Stomach (tissue), 8 donors: ENCODE measurements at regions not wholly inside any gene's neighbourhood (a gene's known extent, or its start where the extent isn't known, plus 50 kb on each side); places are given as distances from the start of the nearest gene placed in this dataset.

Source experiments
- DNase-seq, 2 donors: peaks; one replicate each; pipeline versions ENCODE4 v3.0.0 to v3.0.0-alpha.2; 2013 to 2019
- H3K27ac ChIP-seq, 5 donors: fragments of 200-600 bp in 4 of 5; sonication (generic) in 4 of 5; one replicate each; pipeline ENCODE4 v1.5.1; 2013 to 2019; ENCODE audit warnings: mild to moderate bottlenecking in 1 of 5, moderate library complexity in 1 of 5
- H3K27me3 ChIP-seq, 3 donors: fragments of 200-600 bp; sonication (generic); one replicate each; pipeline ENCODE4 v1.5.1; 2017 to 2019; ENCODE audit warnings: mixed run types in 1 of 3
- H3K36me3 ChIP-seq, 4 donors: fragments of 200-600 bp; sonication (generic); 1 replicate in 3 of 4; 2 replicates in 1 of 4; pipeline ENCODE4 v1.5.1; 2016 to 2019
- H3K4me1 ChIP-seq, 4 donors: fragments of 200-600 bp; sonication (generic); one replicate each; pipeline ENCODE4 v1.5.1; 2016 to 2019
- H3K4me3 ChIP-seq, 4 donors: fragments of 200-600 bp; sonication (generic) in 3 of 4; one replicate each; pipeline ENCODE4 v1.5.1; 2016 to 2019; ENCODE audit warnings: mild to moderate bottlenecking in 1 of 4
- H3K9me3 ChIP-seq, 4 donors: fragments of 200-600 bp; sonication (generic); one replicate each; pipeline ENCODE4 v1.5.1; 2016 to 2019
- CTCF ChIP-seq, 7 experiments: fragments of 450-650 bp in 4 of 7; fragments of 200-600 bp in 3 of 7; sonication (generic) in 3 of 7; IDR thresholded peaks; one replicate each; pipeline ENCODE4 v1.5.1; 2016 to 2019; ENCODE audit warnings: antibody characterized with exemption in 7 of 7, control low read depth in 2 of 7, mild to moderate bottlenecking in 1 of 7
- EP300 ChIP-seq: sonication (generic); formaldehyde crosslinking; IDR thresholded peaks from one replicate; pipeline ENCODE4 v1.6.1; 2017; ENCODE audit warnings: antibody characterized with exemption
- POLR2A ChIP-seq, 4 donors: fragments of 450-650 bp; IDR thresholded peaks; one replicate each; pipeline ENCODE4 v1.6.1; 2016; ENCODE audit warnings: antibody characterized with exemption in 4 of 4, control low read depth in 2 of 4, mild to moderate bottlenecking in 1 of 4, moderate library complexity in 1 of 4
- POLR2AphosphoS5 ChIP-seq, 3 donors: sonication (generic); formaldehyde crosslinking; IDR thresholded peaks; one replicate each; pipeline ENCODE4 v1.6.1; 2016; ENCODE audit warnings: antibody characterized with exemption in 3 of 3
- WGBS, 5 donors: extraction: QIAGEN DNeasy Blood & Tissue Kit in 3 of 5; methylation state at CpG; one replicate each; pipeline versions ENCODE4 v1.1.5 to v1.1.7; 2013 to 2018; 5-methylcytosine and 5-hydroxymethylcytosine counted together
- intact Hi-C: fragments of 100-400 bp; cut with DNase I; formaldehyde crosslinking; loops from one replicate; pipeline ENCODE4 v1.15.1; 2023; ENCODE audit warnings: low total_unique reads
- donor health status: healthy with polysubstance abuse.
- donor health status: Bipolar disorder and iron deficiency.
- donor health status: healthy.

- intact Hi-C loops, result no loop called here
- Histone ChIP-seq H3K27ac (peak overlapping the region in 3 of 5 donors; percentile 37 to 77 (median 58)), H3K36me3 (no peaks in the 10 kb centered on the region), H3K27me3 (no peaks in the 10 kb centered on the region), H3K9me3 (no peaks in the 10 kb centered on the region), H3K4me3 (no peak overlapping the region), H3K4me1 (peaks cover 5 to 36% (median 22%) of the 10 kb centered on the region in 4 donors)
- 56 to 80% (median 72%) methylated on average over 6 of the region's 6 CpGs for WGBS, 5 donors
- TF ChIP-seq POLR2AphosphoS5 (IDR thresholded peaks at IDR 0.05) (no peak), POLR2A (IDR thresholded peaks at IDR 0.05) (no peak), CTCF (IDR thresholded peaks at IDR 0.05) (no peak), EP300 (no peak)
- DNase-seq, result peak in 1 of 2 donors; percentile 55
Measured at GRCh38 chr14:50037852-50038251, 78.5 kb downstream of the VCPKMT start.

- intact Hi-C loops, result no loop called here
- H3K4me3 ChIP-seq, result no peak overlapping the region
Measured at GRCh38 chr14:50038398-50039119, 77.8 kb downstream of the VCPKMT start.

DNA sequence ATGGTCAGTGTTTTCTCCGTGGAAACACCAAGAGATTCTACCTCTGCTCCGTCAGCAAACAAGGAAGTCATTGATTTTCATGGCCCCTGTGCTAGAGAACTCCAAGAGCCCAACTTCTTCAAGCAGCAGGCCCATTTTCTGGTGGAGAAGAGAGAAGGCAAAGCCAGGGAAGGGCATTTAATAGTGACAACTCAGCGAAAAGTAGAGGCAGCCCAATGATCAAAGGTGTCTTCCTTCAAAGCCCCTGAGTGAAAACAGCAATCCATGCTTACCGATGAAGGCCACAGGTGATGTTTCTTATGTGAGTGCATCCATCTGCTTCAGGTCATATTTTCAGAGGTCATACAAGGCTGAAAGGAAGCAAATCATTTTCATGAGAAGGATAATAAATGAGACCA, 77.3 kb downstream of the VCPKMT start:
- Histone ChIP-seq H3K27me3 (no peaks in the 10 kb centered on the region), H3K9me3 (no peaks in the 10 kb centered on the region), H3K4me3 (no peak overlapping the region), H3K4me1 (peaks cover 10 to 44% (median 27%) of the 10 kb centered on the region in 4 donors), H3K27ac (peak overlapping the region in 2 of 5 donors; percentile 51 to 77), H3K36me3 (no peaks in the 10 kb centered on the region)
- WGBS, 5 donors, result 70 to 80% (median 79%) methylated on average over 4 of the region's 4 CpGs
- intact Hi-C loops, result no loop called here
- TF ChIP-seq CTCF (IDR thresholded peaks at IDR 0.05) (no peak), POLR2AphosphoS5 (IDR thresholded peaks at IDR 0.05) (no peak), POLR2A (IDR thresholded peaks at IDR 0.05) (no peak), EP300 (no peak)
- no peak for DNase-seq

More at GRCh38 chr14:50038398-50039119, 77.8 kb downstream of the VCPKMT start:
- peak overlapping the region in 4 of 5 donors; percentile 37 to 77 (median 54) for H3K27ac ChIP-seq
- DNase-seq, result peak in 1 of 2 donors; percentile 30
- 64 to 75% (median 68%) methylated on average over 4 of the region's 4 CpGs for WGBS, 5 donors
- H3K27me3 ChIP-seq, result no peaks in the 10 kb centered on the region
- H3K4me1 ChIP-seq, result peaks cover 5 to 39% (median 22%) of the 10 kb centered on the region in 4 donors
- H3K9me3 ChIP-seq, result no peaks in the 10 kb centered on the region
- TF ChIP-seq CTCF (IDR thresholded peaks at IDR 0.05) (no peak), POLR2AphosphoS5 (IDR thresholded peaks at IDR 0.05) (peak in 1 of 3 donors; percentile 57)
- no peaks in the 10 kb centered on the region for H3K36me3 ChIP-seq

- Histone ChIP-seq H3K4me3 (no peak overlapping the region), H3K4me1 (peaks cover 18 to 52% (median 35%) of the 10 kb centered on the region in 4 donors), H3K27ac (peak overlapping the region in 4 of 5 donors; percentile 30 to 77 (median 58)), H3K36me3 (no peaks in the 10 kb centered on the region), H3K27me3 (no peaks in the 10 kb centered on the region), H3K9me3 (no peaks in the 10 kb centered on the region)
- no peak for TF ChIP-seq EP300
- no peak for TF ChIP-seq POLR2AphosphoS5 (IDR thresholded peaks at IDR 0.05)
- TF ChIP-seq POLR2A (IDR thresholded peaks at IDR 0.05), result no peak
- TF ChIP-seq CTCF (IDR thresholded peaks at IDR 0.05), result no peak
- peak in 1 of 2 donors; percentile 40 for DNase-seq
- 81 to 88% (median 83%) methylated on average over 9 of the region's 9 CpGs for WGBS, 5 donors
- intact Hi-C loops, result no loop called here
Measured at GRCh38 chr14:50039734-50040400, 76.5 kb downstream of the VCPKMT start.
